Activated naive CD4-positive, alpha-beta T cell treated with anti-CD3 and anti-CD28 coated beads, Interleukin-2, amount 50 U/mL, for 24 hours (primary cell): ENCODE measurements at regions not wholly inside any gene's neighbourhood (a gene's known extent, or its start where the extent isn't known, plus 50 kb on each side); places are given as distances from the start of the nearest gene placed in this dataset.
"Not testable (repeated sequence)": the region's sequence is repeated elsewhere in the genome, so short reads cannot be mapped to it uniquely, and the experiment has no call there.

Experiments
- H3K27ac Mint-ChIP-seq: one replicate; pipeline ENCODE4 v1.8.0; 2021; ENCODE audit warnings: mild to moderate bottlenecking, mixed read lengths
- H3K27me3 Mint-ChIP-seq: one replicate; pipeline ENCODE4 v1.8.0; 2021; ENCODE audit warnings: mixed read lengths
- H3K36me3 Mint-ChIP-seq: one replicate; pipeline ENCODE4 v1.8.0; 2021; ENCODE audit warnings: mixed read lengths
- H3K4me1 Mint-ChIP-seq: one replicate; pipeline ENCODE4 v1.8.0; 2021; ENCODE audit warnings: mixed read lengths
- H3K4me3 Mint-ChIP-seq: one replicate; pipeline ENCODE4 v1.8.0; 2021; ENCODE audit warnings: mild to moderate bottlenecking, mixed read lengths
- H3K9me3 Mint-ChIP-seq: one replicate; pipeline ENCODE4 v1.8.0; 2021; ENCODE audit warnings: mixed read lengths

DNA sequence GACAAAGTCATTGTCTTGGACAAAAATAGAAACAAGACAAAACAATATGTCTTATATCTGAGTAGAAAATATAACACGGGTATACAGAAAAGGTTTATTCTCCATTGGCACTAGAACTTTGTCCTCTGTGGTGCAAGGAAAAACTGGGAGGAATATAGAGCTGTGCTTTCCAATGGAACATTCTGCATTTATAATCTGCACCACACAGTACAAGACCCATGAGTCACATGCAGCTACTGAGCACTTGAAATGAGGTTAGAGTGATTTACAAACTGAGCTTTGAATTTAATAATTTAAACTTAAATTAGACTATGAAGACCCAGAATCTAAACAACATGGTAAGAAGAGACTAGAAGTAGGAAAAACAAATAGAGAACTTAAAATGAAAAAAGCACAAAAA is 86.1 kb downstream of the RAP2A start:
- H3K4me3 Mint-ChIP-seq: no peak overlapping the region
- no peaks in the 10 kb centered on the region for H3K36me3 Mint-ChIP-seq
- peaks cover 7% of the 10 kb centered on the region for H3K27me3 Mint-ChIP-seq
- no peaks in the 10 kb centered on the region for H3K4me1 Mint-ChIP-seq
- H3K27ac Mint-ChIP-seq: no peak overlapping the region
- no peaks in the 10 kb centered on the region for H3K9me3 Mint-ChIP-seq

DNA sequence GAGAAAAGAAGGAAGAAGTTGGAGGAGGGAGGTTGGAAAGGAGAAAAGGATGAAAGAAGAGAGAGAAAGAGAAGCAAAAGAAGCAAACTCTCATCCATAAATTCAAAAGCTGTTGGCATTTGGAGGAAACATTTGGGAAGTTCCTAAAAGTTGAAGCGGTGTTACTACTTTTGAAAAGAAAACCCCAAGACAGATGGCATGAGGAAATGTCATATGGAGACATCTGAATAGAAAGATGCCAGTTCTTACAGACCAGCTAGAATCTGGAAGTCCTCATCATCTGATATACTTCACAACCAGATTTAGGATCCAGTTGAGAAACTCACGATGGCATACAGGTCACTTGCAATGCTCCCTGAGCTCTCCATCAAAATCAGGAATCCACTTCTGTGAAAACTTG is 86.9 kb downstream of the RAP2A start:
- Mint-ChIP-seq H3K9me3 (no peaks in the 10 kb centered on the region), H3K27ac (no peak overlapping the region), H3K36me3 (no peaks in the 10 kb centered on the region), H3K4me3 (no peak overlapping the region), H3K4me1 (no peaks in the 10 kb centered on the region), H3K27me3 (peaks cover 7% of the 10 kb centered on the region)

DNA sequence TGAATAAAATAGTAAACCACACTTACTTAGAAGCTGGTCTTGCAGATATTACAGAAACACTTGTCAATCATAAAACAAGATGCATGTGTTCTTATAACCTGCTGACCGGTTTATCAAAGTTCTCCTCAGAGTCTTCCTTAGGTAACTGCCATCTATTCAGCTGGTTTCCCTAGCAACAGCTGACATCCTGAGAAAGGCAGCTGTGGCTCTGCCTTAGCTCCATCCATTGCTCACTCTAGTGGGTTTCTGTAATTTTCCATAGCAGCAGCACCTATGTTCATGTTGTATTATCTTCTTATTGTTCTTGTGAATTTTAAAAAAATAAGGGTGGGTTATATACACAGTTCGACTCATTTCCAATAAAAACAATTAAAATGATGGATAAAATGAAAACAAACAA is 87.8 kb downstream of the RAP2A start:
- peaks cover 7% of the 10 kb centered on the region for H3K27me3 Mint-ChIP-seq
- no peaks in the 10 kb centered on the region for H3K36me3 Mint-ChIP-seq
- no peaks in the 10 kb centered on the region for H3K9me3 Mint-ChIP-seq
- H3K27ac Mint-ChIP-seq: no peak overlapping the region
- H3K4me3 Mint-ChIP-seq: no peak overlapping the region
- no peaks in the 10 kb centered on the region for H3K4me1 Mint-ChIP-seq

DNA sequence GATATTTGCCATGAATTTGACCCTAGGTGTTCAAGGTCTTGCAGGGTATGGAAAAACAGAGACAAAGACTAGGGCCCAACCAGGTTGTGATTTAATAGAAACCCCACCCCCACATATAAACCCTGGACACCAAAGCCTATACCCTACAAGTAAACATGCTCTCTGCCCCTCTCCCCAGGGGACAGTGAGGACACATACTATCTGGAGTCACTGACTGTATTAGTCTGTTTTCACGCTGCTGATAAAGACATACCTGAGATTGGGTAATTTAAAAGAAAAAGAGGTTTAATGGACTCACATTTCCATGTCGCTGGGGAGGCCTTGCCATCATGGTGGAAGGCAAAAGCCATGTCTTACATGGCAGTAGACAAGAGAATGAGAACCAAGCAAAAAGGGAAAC is 88.3 kb downstream of the RAP2A start:
- H3K4me1 Mint-ChIP-seq: no peaks in the 10 kb centered on the region
- H3K27ac Mint-ChIP-seq: no peak overlapping the region
- H3K27me3 Mint-ChIP-seq: peaks cover 5% of the 10 kb centered on the region
- no peak overlapping the region for H3K4me3 Mint-ChIP-seq
- H3K36me3 Mint-ChIP-seq: no peaks in the 10 kb centered on the region
- H3K9me3 Mint-ChIP-seq: no peaks in the 10 kb centered on the region

DNA sequence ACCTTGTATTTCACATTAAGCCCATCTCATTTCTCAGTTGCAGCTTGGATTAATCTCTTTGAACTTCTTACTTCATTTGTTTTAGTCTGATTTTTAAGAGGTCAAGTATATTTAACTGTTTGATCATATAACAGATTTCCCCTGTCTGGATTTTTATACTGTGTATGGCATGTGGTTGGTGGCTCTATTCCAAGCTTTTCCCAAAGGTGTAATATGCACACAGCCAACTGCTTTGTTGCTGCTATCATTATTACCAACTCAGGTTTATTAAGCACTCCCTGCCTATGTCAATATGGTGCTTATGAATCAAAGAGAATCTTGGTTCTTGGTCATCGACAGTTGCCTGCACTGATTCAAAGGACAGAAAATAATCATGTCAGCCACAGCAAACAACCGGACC is 92.6 kb downstream of the RAP2A start:
- Mint-ChIP-seq H3K27ac (no peak overlapping the region), H3K27me3 (peaks cover 1% of the 10 kb centered on the region), H3K9me3 (no peaks in the 10 kb centered on the region), H3K4me3 (no peak overlapping the region), H3K36me3 (no peaks in the 10 kb centered on the region), H3K4me1 (no peaks in the 10 kb centered on the region)

- Mint-ChIP-seq H3K27ac (no peak overlapping the region), H3K9me3 (no peaks in the 10 kb centered on the region), H3K4me1 (no peaks in the 10 kb centered on the region), H3K36me3 (no peaks in the 10 kb centered on the region), H3K4me3 (no peak overlapping the region), H3K27me3 (no peaks in the 10 kb centered on the region)
These were observed 94.5 kb downstream of the RAP2A start for GRCh38 chr13:97528518-97528917.

GRCh38 chr13:97534540-97534939 is 100.6 kb downstream of the RAP2A start:
- Mint-ChIP-seq H3K4me3 (no peak overlapping the region), H3K27ac (no peak overlapping the region), H3K36me3 (no peaks in the 10 kb centered on the region), H3K4me1 (no peaks in the 10 kb centered on the region), H3K27me3 (no peaks in the 10 kb centered on the region), H3K9me3 (no peaks in the 10 kb centered on the region)

- H3K27ac Mint-ChIP-seq: no peak overlapping the region
- no peaks in the 10 kb centered on the region for H3K4me1 Mint-ChIP-seq
- H3K27me3 Mint-ChIP-seq: no peaks in the 10 kb centered on the region
- no peak overlapping the region for H3K4me3 Mint-ChIP-seq
- H3K36me3 Mint-ChIP-seq: no peaks in the 10 kb centered on the region
- H3K9me3 Mint-ChIP-seq: no peaks in the 10 kb centered on the region
These were observed 101.6 kb downstream of the RAP2A start for GRCh38 chr13:97535614-97536013.

- H3K4me3 Mint-ChIP-seq: no peak overlapping the region
- no peaks in the 10 kb centered on the region for H3K36me3 Mint-ChIP-seq
- no peaks in the 10 kb centered on the region for H3K4me1 Mint-ChIP-seq
- no peak overlapping the region for H3K27ac Mint-ChIP-seq
- no peaks in the 10 kb centered on the region for H3K9me3 Mint-ChIP-seq
- H3K27me3 Mint-ChIP-seq: no peaks in the 10 kb centered on the region
These were observed 103.1 kb downstream of the RAP2A start for GRCh38 chr13:97537110-97537509.

- Mint-ChIP-seq H3K4me3 (no peak overlapping the region), H3K9me3 (no peaks in the 10 kb centered on the region)
These were observed 104.2 kb downstream of the RAP2A start for GRCh38 chr13:97538203-97538602.

GRCh38 chr13:97539651-97540610 is 106.0 kb downstream of the RAP2A start:
- Mint-ChIP-seq H3K27ac (no peak overlapping the region), H3K27me3 (no peaks in the 10 kb centered on the region), H3K4me1 (no peaks in the 10 kb centered on the region), H3K36me3 (no peaks in the 10 kb centered on the region), H3K9me3 (no peaks in the 10 kb centered on the region), H3K4me3 (no peak overlapping the region)

More at GRCh38 chr13:97538203-97538602, 104.2 kb downstream of the RAP2A start:
- Mint-ChIP-seq H3K36me3 (no peaks in the 10 kb centered on the region), H3K4me1 (no peaks in the 10 kb centered on the region), H3K27ac (no peak overlapping the region), H3K27me3 (no peaks in the 10 kb centered on the region)

- no peaks in the 10 kb centered on the region for H3K27me3 Mint-ChIP-seq
- no peaks in the 10 kb centered on the region for H3K4me1 Mint-ChIP-seq
- H3K36me3 Mint-ChIP-seq: no peaks in the 10 kb centered on the region
- H3K27ac Mint-ChIP-seq: no peak overlapping the region
- no peaks in the 10 kb centered on the region for H3K9me3 Mint-ChIP-seq
- no peak overlapping the region for H3K4me3 Mint-ChIP-seq
These were observed 106.7 kb downstream of the RAP2A start for GRCh38 chr13:97540696-97541095.

DNA sequence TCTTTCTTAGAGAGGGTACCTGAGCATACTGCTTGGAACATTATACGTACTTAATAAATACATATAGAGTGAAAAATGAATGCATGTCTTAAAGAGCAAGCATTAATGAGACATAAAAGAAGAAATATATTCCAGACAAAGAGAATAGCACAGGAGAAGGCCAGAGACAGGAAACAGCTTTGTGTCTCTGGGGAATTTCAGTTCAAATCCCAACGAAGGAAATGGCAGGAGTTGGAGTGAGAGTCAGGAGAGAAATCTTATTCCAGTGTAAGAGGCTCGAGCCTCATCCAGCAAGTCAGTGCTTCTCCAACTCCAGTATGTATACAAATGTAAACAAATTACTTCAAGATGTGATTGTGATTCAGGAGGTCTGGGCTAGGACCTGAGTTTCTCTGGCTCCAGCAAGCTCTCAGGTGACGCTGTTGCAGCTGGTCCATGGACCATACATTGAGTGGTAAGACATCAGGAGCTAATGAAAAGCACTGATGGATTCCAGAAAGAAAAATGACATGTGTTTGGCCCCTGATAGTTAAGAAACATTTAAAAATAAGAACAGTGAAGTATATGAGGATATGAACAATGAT is 108.2 kb downstream of the RAP2A start:
- Mint-ChIP-seq H3K4me1 (no peaks in the 10 kb centered on the region), H3K27ac (no peak overlapping the region), H3K27me3 (no peaks in the 10 kb centered on the region), H3K36me3 (no peaks in the 10 kb centered on the region), H3K9me3 (no peaks in the 10 kb centered on the region), H3K4me3 (no peak overlapping the region)

- Mint-ChIP-seq H3K4me1 (no peaks in the 10 kb centered on the region), H3K27me3 (no peaks in the 10 kb centered on the region), H3K9me3 (no peaks in the 10 kb centered on the region), H3K36me3 (no peaks in the 10 kb centered on the region), H3K27ac (no peak overlapping the region), H3K4me3 (no peak overlapping the region)
These were observed 110.2 kb downstream of the RAP2A start for GRCh38 chr13:97544031-97544765.

GRCh38 chr13:97544971-97545499 is 111.1 kb downstream of the RAP2A start:
- H3K4me3 Mint-ChIP-seq, H3K27me3 Mint-ChIP-seq, H3K36me3 Mint-ChIP-seq, H3K27ac Mint-ChIP-seq, H3K4me1 Mint-ChIP-seq, H3K9me3 Mint-ChIP-seq: not testable (repeated sequence)

- H3K36me3 Mint-ChIP-seq: no peaks in the 10 kb centered on the region
- H3K27me3 Mint-ChIP-seq: peaks cover 2% of the 10 kb centered on the region
- no peaks in the 10 kb centered on the region for H3K9me3 Mint-ChIP-seq
- H3K4me1 Mint-ChIP-seq: no peaks in the 10 kb centered on the region
- no peak overlapping the region for H3K4me3 Mint-ChIP-seq
- no peak overlapping the region for H3K27ac Mint-ChIP-seq
These were observed 114.2 kb downstream of the RAP2A start for GRCh38 chr13:97548138-97548537.
